Common myeloid progenitor, CD34-positive (primary cell): ENCODE measurements at regions not wholly inside any gene's neighbourhood (a gene's known extent, or its start where the extent isn't known, plus 50 kb on each side); places are given as distances from the start of the nearest gene placed in this dataset.

Experiments
- CTCF ChIA-PET: fragments of 350-600 bp; sonication (Branson Sonifier 250); formaldehyde crosslinking; loops from one replicate; lab custom pipeline; 2021; ENCODE audit warnings: antibody characterized with exemption; lab: Charles Lee
- POLR2A ChIA-PET: fragments of 350-600 bp; sonication (Branson Sonifier 250); formaldehyde crosslinking; loops from one replicate; lab custom pipeline; 2021; ENCODE audit warnings: antibody characterized with exemption; lab: Charles Lee
- DNase-seq, 3 donors: peaks; one replicate each; pipeline versions ENCODE4 v3.0.0 to v3.0.0-alpha.2; 2013
- H3K27ac ChIP-seq, 2 experiments: 1 replicate in 1 of 2; 2 replicates in 1 of 2; pipeline ENCODE4 v1.7.0; 2013; ENCODE audit warnings: inconsistent platforms in 2 of 2, low read length in 2 of 2, mild to moderate bottlenecking in 2 of 2, low read depth in 1 of 2, moderate library complexity in 1 of 2; ENCODE audit not compliant: severe bottlenecking in 2 of 2, insufficient read depth in 1 of 2, poor library complexity in 1 of 2
- H3K27me3 ChIP-seq, 5 experiments: replicated peaks in 2 of 5; 1 replicate in 3 of 5; 2 replicates in 2 of 5; pipeline versions ENCODE4 v1.6.1 to v1.7.0; 2013; ENCODE audit warnings: low read length in 4 of 5, mild to moderate bottlenecking in 2 of 5, moderate library complexity in 2 of 5, inconsistent platforms in 1 of 5; ENCODE audit not compliant: insufficient read depth in 5 of 5, control insufficient read depth in 4 of 5
- H3K36me3 ChIP-seq, 4 experiments: 1 replicate in 2 of 4; 2 replicates in 2 of 4; pipeline versions ENCODE4 v1.6.1 to v1.7.0; 2013; ENCODE audit warnings: low read length in 3 of 4, control low read depth in 1 of 4, mild to moderate bottlenecking in 1 of 4; ENCODE audit not compliant: control insufficient read depth in 4 of 4, insufficient read depth in 4 of 4
- H3K4me1 ChIP-seq, 4 experiments: 1 replicate in 3 of 4; 2 replicates in 1 of 4; pipeline versions ENCODE4 v1.6.1 to v1.7.1; 2013; ENCODE audit warnings: low read length in 3 of 4, mild to moderate bottlenecking in 3 of 4, control low read depth in 1 of 4, inconsistent platforms in 1 of 4, moderate library complexity in 1 of 4; ENCODE audit not compliant: control insufficient read depth in 4 of 4, insufficient read depth in 4 of 4; ENCODE audit errors: control extremely low read depth in 1 of 4
- H3K4me3 ChIP-seq, 7 experiments: 1 replicate in 4 of 7; 2 replicates in 3 of 7; pipeline versions ENCODE4 v1.5.1 to v1.7.0; 2013; ENCODE audit warnings: mild to moderate bottlenecking in 7 of 7, low read length in 6 of 7, moderate library complexity in 6 of 7, inconsistent platforms in 2 of 7, low read depth in 2 of 7, control low read depth in 1 of 7; ENCODE audit not compliant: insufficient read depth in 4 of 7, control insufficient read depth in 1 of 7; ENCODE audit errors: extremely low read depth in 1 of 7
- H3K9me3 ChIP-seq, 5 experiments: 1 replicate in 4 of 5; 2 replicates in 1 of 5; pipeline versions ENCODE4 v1.6.1 to v1.7.1; 2013; ENCODE audit warnings: low read length in 4 of 5, mild to moderate bottlenecking in 2 of 5, inconsistent platforms in 1 of 5, low read depth in 1 of 5, moderate library complexity in 1 of 5; ENCODE audit not compliant: control insufficient read depth in 4 of 5, insufficient read depth in 2 of 5; ENCODE audit errors: control extremely low read depth in 1 of 5
- WGBS: methylation state at CpG from one replicate; pipeline ENCODE4 v1.1.5; 2013; ENCODE audit not compliant: insufficient coverage; 5-methylcytosine and 5-hydroxymethylcytosine counted together

DNA sequence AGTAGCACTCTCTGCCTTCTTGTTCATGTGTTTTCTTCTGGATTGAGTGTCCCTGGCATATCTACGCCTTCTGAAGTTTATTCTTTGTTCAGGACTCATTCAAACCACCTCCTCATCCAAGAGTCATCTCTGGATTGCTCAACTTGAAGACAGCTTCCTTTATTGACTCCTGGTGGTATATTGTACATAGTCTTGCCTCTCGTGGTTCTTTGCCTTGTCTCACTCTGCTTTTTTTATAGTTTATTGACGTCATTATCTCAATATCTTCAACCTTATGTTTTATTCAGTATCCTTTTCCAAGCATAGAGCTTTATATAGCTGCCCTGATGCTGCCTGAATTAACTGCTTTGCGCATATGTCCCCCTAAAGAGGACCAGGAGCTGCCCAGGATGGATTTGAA, 161.7 kb downstream of the INSIG2 start:
- POLR2A ChIA-PET: no interaction called here
- no peaks in the 10 kb centered on the region for H3K9me3 ChIP-seq
- H3K4me1 ChIP-seq: peaks cover 0 to 6% (median 0%) of the 10 kb centered on the region in 4 experiments
- 80% methylated on average over 2 of the region's 4 CpGs for WGBS
- no peak overlapping the region for H3K27ac ChIP-seq
- CTCF ChIA-PET: interaction anchor here (0.9 kb wide), 1 partner anchor 40 kb away, joined by 3 read pairs; no protein-coding TSS in a partner anchor
- H3K4me3 ChIP-seq: no peak overlapping the region
- H3K27me3 ChIP-seq: peaks cover 0 to 11% (median 5%) of the 10 kb centered on the region in 5 experiments
- no peaks in the 10 kb centered on the region for H3K36me3 ChIP-seq
- peak in 2 of 3 donors; percentile 15 to 23 for DNase-seq

DNA sequence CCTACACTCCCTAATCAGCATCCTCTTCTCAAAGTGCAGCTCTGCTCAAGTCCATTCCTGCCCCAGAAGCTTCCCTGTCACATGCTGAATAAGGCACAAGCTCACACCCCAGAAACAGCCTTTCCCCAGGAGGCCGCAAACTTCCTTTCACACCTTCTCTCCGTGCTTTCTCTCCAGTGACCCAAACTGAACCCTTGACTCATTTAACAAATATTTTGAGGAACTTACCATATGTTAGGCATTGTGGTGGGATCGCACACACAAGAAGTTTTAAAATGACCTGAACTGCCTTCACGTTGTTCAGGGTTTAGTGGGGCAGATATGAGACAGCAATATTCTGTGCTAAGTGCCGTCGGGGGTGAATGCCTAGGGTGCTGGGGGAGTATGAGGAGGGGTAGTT, 161.3 kb downstream of the INSIG2 start:
- Histone ChIP-seq H3K27ac (no peak overlapping the region), H3K4me3 (no peak overlapping the region), H3K27me3 (peaks cover 0 to 8% (median 5%) of the 10 kb centered on the region in 5 experiments), H3K9me3 (no peaks in the 10 kb centered on the region), H3K4me1 (peaks cover 0 to 6% (median 0%) of the 10 kb centered on the region in 4 experiments), H3K36me3 (no peaks in the 10 kb centered on the region)
- ChIA-PET POLR2A (no interaction called here), CTCF (interaction anchor here (0.9 kb wide), 1 partner anchor 39 kb away, joined by 3 read pairs; no protein-coding TSS in a partner anchor)
- peak; percentile 10 to 71 (median 61) for DNase-seq
- WGBS: 38% methylated on average over 5 of the region's 6 CpGs

DNA sequence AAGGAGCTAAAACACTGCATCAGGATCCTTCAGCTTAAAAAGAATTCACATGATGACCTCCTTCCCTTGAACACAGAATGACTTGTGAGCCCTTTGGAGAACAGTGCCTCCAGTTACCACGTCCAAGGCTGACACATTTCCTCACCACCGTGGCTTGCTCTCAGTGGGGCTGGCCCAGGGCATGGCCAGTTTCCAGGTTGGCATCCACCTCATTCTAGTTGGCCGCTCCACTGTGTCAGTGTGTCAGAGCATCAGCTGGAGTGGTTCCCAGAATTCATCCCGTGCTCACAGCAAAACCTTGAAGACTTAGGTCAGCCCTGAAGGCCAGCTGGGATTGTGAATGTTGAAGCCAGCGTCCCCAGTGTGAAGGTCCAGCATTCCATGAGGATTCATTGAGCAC, 158.5 kb downstream of the INSIG2 start:
- ChIA-PET POLR2A (no interaction called here), CTCF (interaction anchor here (1.2 kb wide), 1 partner anchor 10 kb away, joined by 3 read pairs; no protein-coding TSS in a partner anchor)
- 93% methylated on average over 5 of the region's 5 CpGs for WGBS
- Histone ChIP-seq H3K36me3 (no peaks in the 10 kb centered on the region), H3K4me3 (no peak overlapping the region), H3K27ac (no peak overlapping the region), H3K4me1 (peaks cover 0 to 6% (median 0%) of the 10 kb centered on the region in 4 experiments), H3K27me3 (peaks cover 0 to 16% (median 5%) of the 10 kb centered on the region in 5 experiments), H3K9me3 (no peaks in the 10 kb centered on the region)
- DNase-seq: no peak

DNA sequence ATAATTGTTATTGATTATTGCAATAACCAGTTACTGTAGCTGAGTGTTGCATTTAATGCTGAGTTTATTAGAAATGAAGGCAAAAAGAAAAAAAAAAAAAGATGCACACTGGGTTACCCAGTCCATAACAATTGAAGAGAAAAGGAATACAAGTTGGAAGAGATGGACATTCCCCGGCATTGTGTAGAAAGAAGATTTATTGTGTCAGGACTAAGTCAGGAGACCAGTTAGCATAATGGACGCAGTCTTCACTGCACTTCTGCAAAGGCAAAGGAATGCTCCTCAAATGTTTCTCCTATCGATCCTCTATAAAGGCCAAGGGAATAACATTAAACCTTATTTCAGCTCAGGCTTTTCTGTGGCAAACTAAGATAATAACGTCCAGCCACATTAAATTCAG, 157.8 kb downstream of the INSIG2 start:
- WGBS: 89% methylated on average over 3 of the region's 4 CpGs
- POLR2A ChIA-PET: interaction anchor here (0.6 kb wide), 1 partner anchor 26 kb away, joined by 9 read pairs; no protein-coding TSS in a partner anchor

DNA sequence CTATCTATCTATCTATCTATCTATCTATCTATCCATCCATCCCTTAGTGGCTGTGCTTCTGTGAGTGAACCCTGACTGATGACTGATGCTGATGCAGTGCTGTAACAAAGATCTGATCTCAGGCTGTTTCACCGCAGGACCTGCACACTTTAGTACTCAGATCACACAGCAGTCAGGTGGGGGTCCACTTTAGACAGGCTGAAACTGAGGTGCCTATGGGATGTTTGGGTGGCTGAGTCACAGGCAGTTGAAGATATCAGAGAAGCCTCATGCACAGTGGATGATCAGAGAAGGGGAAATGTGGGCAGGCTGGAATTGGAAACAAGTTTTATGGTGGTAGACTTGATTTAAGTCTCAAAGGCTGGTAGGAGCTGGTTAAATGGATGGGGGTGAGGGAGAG, 156.4 kb downstream of the INSIG2 start:
- POLR2A ChIA-PET: no interaction called here
- Histone ChIP-seq H3K27ac (no peak overlapping the region), H3K4me3 (no peak overlapping the region), H3K4me1 (peaks cover 0 to 3% (median 0%) of the 10 kb centered on the region in 4 experiments), H3K9me3 (no peaks in the 10 kb centered on the region), H3K36me3 (no peaks in the 10 kb centered on the region), H3K27me3 (peaks cover 0 to 19% (median 5%) of the 10 kb centered on the region in 5 experiments)
- 100% methylated on average over 1 of the region's 1 CpG for WGBS
- CTCF ChIA-PET: no interaction called here
- DNase-seq: no peak

More for the DNA sequence above, 157.8 kb downstream of the INSIG2 start:
- CTCF ChIA-PET: interaction anchor here (1.2 kb wide), 1 partner anchor 9 kb away, joined by 3 read pairs; no protein-coding TSS in a partner anchor
- no peak overlapping the region for H3K4me3 ChIP-seq
- no peak for DNase-seq
- peaks cover 0 to 18% (median 5%) of the 10 kb centered on the region in 5 experiments for H3K27me3 ChIP-seq
- H3K9me3 ChIP-seq: no peaks in the 10 kb centered on the region
- no peak overlapping the region for H3K27ac ChIP-seq
- H3K36me3 ChIP-seq: no peaks in the 10 kb centered on the region
- peaks cover 0 to 6% (median 0%) of the 10 kb centered on the region in 4 experiments for H3K4me1 ChIP-seq

DNA sequence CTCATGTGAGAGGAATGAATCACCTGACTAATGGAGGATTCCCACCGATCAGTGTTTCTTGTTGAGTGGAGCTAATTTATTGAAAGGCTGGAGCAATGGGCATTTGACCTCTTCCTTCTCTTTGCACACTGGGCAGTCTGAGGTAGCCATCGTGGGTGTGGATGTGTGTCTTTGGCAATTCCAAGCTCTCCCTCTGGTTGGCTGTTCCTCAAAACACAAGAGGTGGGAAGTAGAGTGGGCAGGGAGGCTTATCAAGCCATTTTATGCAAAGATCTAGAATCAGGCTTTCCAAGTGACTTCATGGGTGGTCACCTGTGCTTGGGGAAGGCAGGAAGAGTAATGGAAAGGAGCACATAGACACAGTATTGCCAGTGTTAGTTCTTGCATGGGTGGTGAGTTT, 154.8 kb downstream of the INSIG2 start:
- Histone ChIP-seq H3K4me3 (no peak overlapping the region), H3K9me3 (peaks cover 0 to 10% (median 7%) of the 10 kb centered on the region in 5 experiments), H3K27ac (no peak overlapping the region), H3K4me1 (no peaks in the 10 kb centered on the region), H3K27me3 (peaks cover 0 to 17% (median 7%) of the 10 kb centered on the region in 5 experiments), H3K36me3 (no peaks in the 10 kb centered on the region)
- 56% methylated on average over 1 of the region's 2 CpGs for WGBS
- POLR2A ChIA-PET: no interaction called here
- CTCF ChIA-PET: interaction anchor here (1.4 kb wide), 1 partner anchor 18 kb away, joined by 4 read pairs; no protein-coding TSS in a partner anchor
- no peak for DNase-seq

DNA sequence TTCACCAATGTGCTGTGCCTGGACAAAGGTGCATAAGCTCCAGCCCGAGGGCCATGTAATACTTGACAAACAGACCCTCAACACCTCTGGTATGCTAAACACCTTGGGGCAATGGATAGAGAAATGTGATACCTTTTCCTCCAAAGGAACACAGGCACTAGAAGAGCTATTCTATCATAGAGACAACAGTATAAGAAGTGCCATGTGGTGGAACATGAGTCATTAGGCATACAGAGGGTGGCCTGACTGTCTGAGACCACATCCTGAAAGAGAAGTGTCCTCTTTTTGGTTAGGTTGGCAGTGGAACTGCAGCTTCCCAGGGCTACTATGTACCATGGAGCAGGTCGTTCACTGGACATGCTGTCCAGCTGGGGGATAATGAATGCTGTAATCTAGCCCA, 153.9 kb downstream of the INSIG2 start:
- no peaks in the 10 kb centered on the region for H3K36me3 ChIP-seq
- H3K27me3 ChIP-seq: peaks cover 0 to 22% (median 8%) of the 10 kb centered on the region in 5 experiments
- no peak overlapping the region for H3K27ac ChIP-seq
- no peaks in the 10 kb centered on the region for H3K4me1 ChIP-seq
- H3K9me3 ChIP-seq: peaks cover 0 to 10% (median 7%) of the 10 kb centered on the region in 5 experiments
- peak in 1 of 3 donors; percentile 6 for DNase-seq
- 56% methylated on average over 1 of the region's 2 CpGs for WGBS
- POLR2A ChIA-PET: no interaction called here
- CTCF ChIA-PET: interaction anchor here (1.4 kb wide), 1 partner anchor 19 kb away, joined by 4 read pairs; no protein-coding TSS in a partner anchor
- no peak overlapping the region for H3K4me3 ChIP-seq
